ENCODE measurements at regions not wholly inside any gene's neighbourhood (a gene's known extent, or its start where the extent isn't known, plus 50 kb on each side); places are given as distances from the start of the nearest gene placed in this dataset.

GRCh38 chr10:43778571-43778970 is 129.9 kb upstream of the ZNF32 start:
- Histone ChIP-seq H3K27me3 (no peaks in the 10 kb centered on the region), H3K4me1 (peaks cover 11% of the 10 kb centered on the region), H3K4me3 (ENCODE audit: low read depth, low read length) (no peak overlapping the region), H3K9me3 (no peaks in the 10 kb centered on the region), H3K36me3 (no peaks in the 10 kb centered on the region)
- no peak for DNase-seq
- no peak for TF ChIP-seq CTCF (IDR thresholded peaks at IDR 0.05; ENCODE audit: low read depth, low read length)

GRCh38 chr10:43775384-43775783 is 126.7 kb upstream of the ZNF32 start:
- Histone ChIP-seq H3K4me1 (no peaks in the 10 kb centered on the region), H3K4me3 (ENCODE audit: low read depth, low read length) (no peak overlapping the region), H3K36me3 (no peaks in the 10 kb centered on the region), H3K27me3 (no peaks in the 10 kb centered on the region), H3K9me3 (no peaks in the 10 kb centered on the region)
- no peak for DNase-seq
- TF ChIP-seq CTCF (IDR thresholded peaks at IDR 0.05; ENCODE audit: low read depth, low read length): no peak

- Histone ChIP-seq H3K9me3 (no peaks in the 10 kb centered on the region), H3K4me1 (no peaks in the 10 kb centered on the region), H3K36me3 (no peaks in the 10 kb centered on the region), H3K27me3 (no peaks in the 10 kb centered on the region), H3K4me3 (ENCODE audit: low read depth, low read length) (no peak overlapping the region)
- DNase-seq: no peak
- no peak for TF ChIP-seq CTCF (IDR thresholded peaks at IDR 0.05; ENCODE audit: low read depth, low read length)
Observed at GRCh38 chr10:43774234-43774769, 125.6 kb upstream of the ZNF32 start.

- H3K9me3 ChIP-seq: no peaks in the 10 kb centered on the region
Observed at GRCh38 chr10:43773736-43774135, 125.1 kb upstream of the ZNF32 start.

GRCh38 chr10:43772171-43772570 is 123.5 kb upstream of the ZNF32 start:
- no peaks in the 10 kb centered on the region for H3K9me3 ChIP-seq
- H3K27me3 ChIP-seq: no peaks in the 10 kb centered on the region
- no peaks in the 10 kb centered on the region for H3K4me1 ChIP-seq
- DNase-seq: no peak
- TF ChIP-seq CTCF (IDR thresholded peaks at IDR 0.05; ENCODE audit: low read depth, low read length): no peak
- H3K4me3 ChIP-seq (ENCODE audit: low read depth, low read length): no peak overlapping the region
- no peaks in the 10 kb centered on the region for H3K36me3 ChIP-seq

More at GRCh38 chr10:43773736-43774135, 125.1 kb upstream of the ZNF32 start:
- no peak for TF ChIP-seq CTCF (IDR thresholded peaks at IDR 0.05; ENCODE audit: low read depth, low read length)
- Histone ChIP-seq H3K4me1 (no peaks in the 10 kb centered on the region), H3K27me3 (no peaks in the 10 kb centered on the region), H3K4me3 (ENCODE audit: low read depth, low read length) (no peak overlapping the region), H3K36me3 (no peaks in the 10 kb centered on the region)
- no peak for DNase-seq

- no peak for TF ChIP-seq CTCF (IDR thresholded peaks at IDR 0.05; ENCODE audit: low read depth, low read length)
- DNase-seq: no peak
- H3K9me3 ChIP-seq: no peaks in the 10 kb centered on the region
- H3K36me3 ChIP-seq: no peaks in the 10 kb centered on the region
- H3K4me3 ChIP-seq (ENCODE audit: low read depth, low read length): no peak overlapping the region
- H3K27me3 ChIP-seq: no peaks in the 10 kb centered on the region
- H3K4me1 ChIP-seq: no peaks in the 10 kb centered on the region
Observed at GRCh38 chr10:43771675-43772074, 123.0 kb upstream of the ZNF32 start.
